ENCODE measurements at regions not wholly inside any gene's neighbourhood (a gene's known extent, or its start where the extent isn't known, plus 50 kb on each side); places are given as distances from the start of the nearest gene placed in this dataset.

GRCh38 chr13:59363947-59364346 is 799.8 kb downstream of the DIAPH3 start:
- ATAC-seq (no peak), DNase-seq (ENCODE audit: low read depth, low spot score) (no peak), FAIRE-seq (no peak)
- RAD21 ChIA-PET (ENCODE audit: unreplicated experiment) = interaction anchor here (1.0 kb wide), 1 partner anchor 21 kb away, joined by 3 read pairs; no protein-coding TSS in a partner anchor
- no peak overlapping the region for H3K4me2 ChIP-seq (ENCODE audit: control insufficient read depth, insufficient read depth)
- 12% methylated on average over 4 of the region's 4 CpGs for WGBS (ENCODE audit: insufficient coverage, insufficient replicate concordance, low lambda C conversion rate, missing lambda C conversion rate)
- no TSS peak for BruUV-seq (replicated peaks)
- in situ Hi-C loops (cut with MboI) (no loop called here), intact Hi-C loops (cut with micrococcal nuclease; ENCODE audit: unreplicated experiment) (no loop called here)
- H3K27me3 ChIP-seq (replicated peaks in 1 of 2; ENCODE audit: control insufficient read depth in 2 of 2, insufficient read depth in 2 of 2, low read length in 1 of 2) = no peaks in the 10 kb centered on the region
- no peaks in the 10 kb centered on the region for H3K36me3 ChIP-seq (ENCODE audit: control insufficient read depth in 2 of 2, insufficient read depth in 2 of 2, low read length in 1 of 2)
- no peaks in the 10 kb centered on the region for H4K20me1 ChIP-seq (ENCODE audit: control insufficient read depth, insufficient read depth)
- no peak for TF ChIP-seq SRF (IDR thresholded peaks at IDR 0.05; ENCODE audit: low read depth in 2 of 2, low read length in 2 of 2)
- no peak for TF ChIP-seq NFYB (IDR thresholded peaks at IDR 0.05; ENCODE audit: insufficient read depth, low read depth, low read length)
- no peak for TF ChIP-seq TCF3 (IDR thresholded peaks at IDR 0.05; ENCODE audit: borderline replicate concordance, insufficient read depth, low read depth, low read length)
- TF ChIP-seq POLR2AphosphoS2 (IDR thresholded peaks at IDR 0.05; ENCODE audit: low read depth, low read length) = no peak
- TF ChIP-seq NR2F1 (conservative IDR thresholded peaks at IDR 0.05) = no peak
- no peak for TF ChIP-seq MTA2 (IDR thresholded peaks at IDR 0.05; ENCODE audit: low read depth)
- TF ChIP-seq LARP7 (IDR thresholded peaks at IDR 0.05) = no peak
- TF ChIP-seq SUZ12 (IDR thresholded peaks at IDR 0.05; ENCODE audit: unreplicated experiment) = no peak
- no peak for TF ChIP-seq BCL3 (IDR thresholded peaks at IDR 0.05; ENCODE audit: borderline replicate concordance, insufficient read depth, low read depth, low read length, poor library complexity, severe bottlenecking)
- no peak for TF ChIP-seq HDAC2 (IDR thresholded peaks at IDR 0.05)
- TF ChIP-seq BRCA1 (IDR thresholded peaks at IDR 0.05; ENCODE audit: low read depth, low read length) = no peak
- no peak for TF ChIP-seq SKIL (IDR thresholded peaks at IDR 0.05; ENCODE audit: low read depth, poor library complexity, severe bottlenecking)
- TF ChIP-seq ETV6 (conservative IDR thresholded peaks at IDR 0.05 in 1 of 2, IDR thresholded peaks at IDR 0.05 in 1 of 2; ENCODE audit: borderline replicate concordance in 1 of 2, low read depth in 1 of 2) = no peak
- TF ChIP-seq ESRRA (IDR thresholded peaks at IDR 0.05; ENCODE audit: low read length) = no peak
- TF ChIP-seq RELA (IDR thresholded peaks at IDR 0.05; ENCODE audit: borderline replicate concordance, partially characterized antibody) = no peak
- no peak for TF ChIP-seq IRF5 (IDR thresholded peaks at IDR 0.05; ENCODE audit: borderline replicate concordance)
- no peak for TF ChIP-seq GABPA (IDR thresholded peaks at IDR 0.05; ENCODE audit: low read depth)
- no peak for TF ChIP-seq HSF1 (IDR thresholded peaks at IDR 0.05; ENCODE audit: low read depth, low read length)
- H3K79me2 ChIP-seq (ENCODE audit: control insufficient read depth, insufficient read depth, low read length) = no peaks in the 10 kb centered on the region
- no peaks in the 10 kb centered on the region for H3K4me1 ChIP-seq (ENCODE audit: control insufficient read depth, insufficient read depth, low read length)
- POLR2A ChIA-PET = no interaction called here
- H3K9ac ChIP-seq (ENCODE audit: control insufficient read depth, insufficient read depth, low read length) = no peak overlapping the region
- CTCF ChIA-PET = no interaction called here
- H3K9me3 ChIP-seq (replicated peaks; ENCODE audit: control insufficient read depth, insufficient read depth, low read length) = no peaks in the 10 kb centered on the region
- H2AFZ ChIP-seq (ENCODE audit: control insufficient read depth, low read depth, low read length) = no peak overlapping the region
- no peak overlapping the region for H3K4me3 ChIP-seq
- SMC1A ChIA-PET (ENCODE audit: uncharacterized antibody, unreplicated experiment) = no interaction called here
- no peak overlapping the region for H3K27ac ChIP-seq (ENCODE audit: control insufficient read depth, insufficient read depth)
